ENCODE measurements at regions not wholly inside any gene's neighbourhood (a gene's known extent, or its start where the extent isn't known, plus 50 kb on each side); places are given as distances from the start of the nearest gene placed in this dataset.

GRCh38 chr3:88324788-88325187 lies 175.0 kb downstream of the C3orf38 start:
- ChIA-PET CTCF (ENCODE audit: partially characterized antibody) (interaction anchor here (0.6 kb wide), 1 partner anchor 24 kb away, joined by 3 read pairs; no protein-coding TSS in a partner anchor), POLR2A (ENCODE audit: partially characterized antibody) (no interaction called here)
- no peak overlapping the region for H3K4ac ChIP-seq (replicated peaks; ENCODE audit: insufficient read length, low read depth, low read length)
- no peak overlapping the region for H4K5ac ChIP-seq (ENCODE audit: insufficient read length, low read depth, low read length)
- H3K27me3 ChIP-seq (replicated peaks in 1 of 4; ENCODE audit: control insufficient read depth in 3 of 4, extremely low read depth in 1 of 4, insufficient read depth in 3 of 4, low read length in 3 of 4) = no peaks in the 10 kb centered on the region
- no peak overlapping the region for H3K4me3 ChIP-seq (ENCODE audit: extremely low read depth in 1 of 4, insufficient read depth in 2 of 4, low read depth in 3 of 4, low read length in 4 of 4)
- no peak overlapping the region for H2BK120ac ChIP-seq (replicated peaks; ENCODE audit: low read depth, low read length)
- TF ChIP-seq BACH1 (IDR thresholded peaks at IDR 0.05; ENCODE audit: low read length) (no peak), HDAC6 (IDR thresholded peaks at IDR 0.05; ENCODE audit: low read depth, low read length) (no peak), JUN (IDR thresholded peaks at IDR 0.05; ENCODE audit: low read depth, low read length) (no peak), SP1 (IDR thresholded peaks at IDR 0.05; ENCODE audit: low read depth, low read length) (no peak), SIRT6 (IDR thresholded peaks at IDR 0.05; ENCODE audit: low read length) (no peak), MAFK (IDR thresholded peaks at IDR 0.05; ENCODE audit: low read depth, low read length) (no peak), KDM1A (IDR thresholded peaks at IDR 0.05; ENCODE audit: borderline replicate concordance, low read length) (no peak), SUZ12 (IDR thresholded peaks at IDR 0.05; ENCODE audit: low read length) (no peak), NANOG (IDR thresholded peaks at IDR 0.05; ENCODE audit: insufficient read depth, low read depth, low read length, poor library complexity, severe bottlenecking) (no peak), SIX5 (IDR thresholded peaks at IDR 0.05; ENCODE audit: low read depth, low read length) (no peak), HDAC2 (IDR thresholded peaks at IDR 0.05; ENCODE audit: borderline replicate concordance in 1 of 2, low read depth in 2 of 2, low read length in 2 of 2) (no peak), RNF2 (IDR thresholded peaks at IDR 0.05; ENCODE audit: borderline replicate concordance, low read depth, low read length, missing control alignments, poor library complexity, severe bottlenecking) (no peak), TBP (IDR thresholded peaks at IDR 0.05; ENCODE audit: low read depth, low read length) (no peak), SAP30 (IDR thresholded peaks at IDR 0.05; ENCODE audit: insufficient read depth, insufficient replicate concordance, low read length) (no peak)
- H3K4me1 ChIP-seq (replicated peaks in 1 of 4; ENCODE audit: control insufficient read depth in 3 of 4, insufficient read depth in 4 of 4, low read length in 3 of 4) = peaks cover 0 to 3% (median 0%) of the 10 kb centered on the region in 4 experiments; a peak in 1 of 7 replicates
- H3K27ac ChIP-seq (ENCODE audit: low read depth, low read length) = no peak overlapping the region
- H3K18ac ChIP-seq (ENCODE audit: extremely low read depth, low read length) = no peak overlapping the region
- no peak overlapping the region for H3K9ac ChIP-seq (replicated peaks in 1 of 4; ENCODE audit: extremely low read depth in 1 of 4, low read depth in 3 of 4, low read length in 3 of 4)
- H2BK20ac ChIP-seq (ENCODE audit: low read length) = no peak overlapping the region
- H3K79me2 ChIP-seq (ENCODE audit: control insufficient read depth in 1 of 2, insufficient read depth in 2 of 2, low read length in 2 of 2) = no peaks in the 10 kb centered on the region
- FAIRE-seq (no peak), DNase-seq (ENCODE audit: low read depth in 1 of 2, low spot score in 2 of 2) (no peak)
- no peak overlapping the region for H2BK5ac ChIP-seq (ENCODE audit: low read depth, low read length)
- H3K4me2 ChIP-seq (ENCODE audit: insufficient read depth in 1 of 2, low read depth in 2 of 2, low read length in 2 of 2) = no peak overlapping the region
- no peak overlapping the region for H2BK12ac ChIP-seq (ENCODE audit: low read depth, low read length)
- no peak overlapping the region for H3K14ac ChIP-seq (ENCODE audit: insufficient read length)
- no peak overlapping the region for H3K23ac ChIP-seq (ENCODE audit: insufficient read length)
- H3K79me1 ChIP-seq (ENCODE audit: low read depth, low read length) = no peaks in the 10 kb centered on the region
- no peaks in the 10 kb centered on the region for H3K9me3 ChIP-seq (ENCODE audit: insufficient read depth in 2 of 2, low read depth in 1 of 2, low read length in 1 of 2)
- H3K36me3 ChIP-seq (ENCODE audit: control insufficient read depth in 2 of 4, insufficient read depth in 4 of 4, low read length in 3 of 4) = no peaks in the 10 kb centered on the region
- H2AK5ac ChIP-seq (ENCODE audit: low read depth, low read length) = no peak overlapping the region
- no peak overlapping the region for H2BK15ac ChIP-seq (ENCODE audit: low read length)
- H2AFZ ChIP-seq (ENCODE audit: low read length) = peak overlapping the region; percentile 77
- H4K20me1 ChIP-seq (replicated peaks in 1 of 2; ENCODE audit: control insufficient read depth in 1 of 2, insufficient read depth in 2 of 2, low read length in 2 of 2) = no peaks in the 10 kb centered on the region
- 86% methylated on average over 2 of the region's 2 CpGs; no CpG with 5 or more reads in 1 of the 2 experiments for WGBS, 2 experiments (ENCODE audit: extremely low coverage in 1 of 2, insufficient coverage in 1 of 2, insufficient read length in 1 of 2, insufficient replicate concordance in 2 of 2, low coverage in 1 of 2, low lambda C conversion rate in 2 of 2, missing lambda C conversion rate in 1 of 2)
- no peak overlapping the region for H3K56ac ChIP-seq (replicated peaks; ENCODE audit: insufficient read length, low read depth, low read length)
- H4K91ac ChIP-seq (replicated peaks; ENCODE audit: insufficient read length, low read length) = no peak overlapping the region
- no peak overlapping the region for H4K8ac ChIP-seq (ENCODE audit: extremely low read depth, insufficient read depth, low read length)
- no peaks in the 10 kb centered on the region for H3K23me2 ChIP-seq (ENCODE audit: low read depth, low read length)

Data from H1 (cell line).